Trophoblast cell (in vitro differentiated cells and primary cell): ENCODE measurements at regions not wholly inside any gene's neighbourhood (a gene's known extent, or its start where the extent isn't known, plus 50 kb on each side); places are given as distances from the start of the nearest gene placed in this dataset.
A peak's percentile ranks its signal among the peaks of the same experiment; 100 is the strongest.

Source experiments
- DNase-seq, 2 donors: peaks; one replicate each; pipeline ENCODE4 v3.0.0-alpha.2; 2016
- H2AFZ ChIP-seq: 2 replicates; pipeline ENCODE4 v1.6.1; 2013; ENCODE audit warnings: low read length, moderate library complexity, mild to moderate bottlenecking; ENCODE audit not compliant: insufficient read depth, poor library complexity
- H2AK5ac ChIP-seq: 2 replicates; pipeline ENCODE4 v1.6.1; 2013; ENCODE audit warnings: mild to moderate bottlenecking, low read length
- H2BK120ac ChIP-seq: 2 replicates; pipeline ENCODE4 v1.6.1; 2013; ENCODE audit warnings: low read length, mild to moderate bottlenecking, moderate library complexity; ENCODE audit not compliant: insufficient read depth, poor library complexity
- H2BK12ac ChIP-seq: 2 replicates; pipeline ENCODE4 v1.6.1; 2013; ENCODE audit warnings: mild to moderate bottlenecking, low read length, moderate library complexity
- H2BK5ac ChIP-seq: 2 replicates; pipeline ENCODE4 v1.6.1; 2013; ENCODE audit warnings: low read length, low read depth, moderate library complexity, mild to moderate bottlenecking; ENCODE audit not compliant: poor library complexity
- H3K14ac ChIP-seq: 2 replicates; pipeline ENCODE4 v1.6.1; 2013; ENCODE audit warnings: mild to moderate bottlenecking, low read length
- H3K18ac ChIP-seq: 2 replicates; pipeline ENCODE4 v1.6.1; 2013; ENCODE audit warnings: mild to moderate bottlenecking, low read length
- H3K23ac ChIP-seq: 2 replicates; pipeline ENCODE4 v1.6.1; 2013; ENCODE audit warnings: low read length
- H3K27ac ChIP-seq: 2 replicates; pipeline ENCODE4 v1.5.1; 2013; ENCODE audit warnings: low read depth, mild to moderate bottlenecking, inconsistent platforms, low read length, moderate library complexity
- H3K27me3 ChIP-seq: 2 replicates; pipeline ENCODE4 v1.6.1; 2013; ENCODE audit warnings: inconsistent platforms, mild to moderate bottlenecking, low read length, moderate library complexity; ENCODE audit not compliant: insufficient read depth
- H3K36me3 ChIP-seq, 2 experiments: 1 replicate in 1 of 2; 2 replicates in 1 of 2; pipeline ENCODE4 v1.6.1; 2013; ENCODE audit warnings: low read length in 2 of 2, mild to moderate bottlenecking in 2 of 2, moderate library complexity in 1 of 2; ENCODE audit not compliant: insufficient read depth in 2 of 2, control insufficient read depth in 1 of 2
- H3K4ac ChIP-seq: 2 replicates; pipeline ENCODE4 v1.6.1; 2013; ENCODE audit warnings: low read depth, mild to moderate bottlenecking, low read length, moderate library complexity
- H3K4me1 ChIP-seq, 2 experiments: 1 replicate in 1 of 2; 2 replicates in 1 of 2; pipeline ENCODE4 v1.6.1; 2013; ENCODE audit warnings: low read length in 2 of 2, mild to moderate bottlenecking in 2 of 2, moderate library complexity in 1 of 2; ENCODE audit not compliant: insufficient read depth in 2 of 2, control insufficient read depth in 1 of 2
- H3K4me2 ChIP-seq: 2 replicates; pipeline ENCODE4 v1.6.1; 2013; ENCODE audit warnings: inconsistent platforms, mild to moderate bottlenecking, low read length, moderate library complexity
- H3K4me3 ChIP-seq: 2 replicates; pipeline ENCODE4 v1.5.1; 2013; ENCODE audit warnings: mild to moderate bottlenecking, low read depth, low read length, inconsistent platforms
- H3K79me1 ChIP-seq: one replicate; pipeline ENCODE4 v1.6.1; 2013; ENCODE audit warnings: low read length
- H3K79me2 ChIP-seq: 2 replicates; pipeline ENCODE4 v1.6.1; 2013; ENCODE audit warnings: low read length, mild to moderate bottlenecking; ENCODE audit not compliant: control insufficient read depth, insufficient read depth, poor library complexity
- H3K9ac ChIP-seq: 2 replicates; pipeline ENCODE4 v1.6.1; 2013; ENCODE audit warnings: mild to moderate bottlenecking, low read length
- H3K9me3 ChIP-seq: 2 replicates; pipeline ENCODE4 v1.6.1; 2013; ENCODE audit warnings: low read depth, mild to moderate bottlenecking, control low read depth, inconsistent platforms, low read length; ENCODE audit not compliant: insufficient read depth
- H4K12ac ChIP-seq: 2 replicates; pipeline ENCODE4 v1.6.1; 2013; ENCODE audit warnings: low read depth, mild to moderate bottlenecking, low read length, moderate library complexity
- H4K8ac ChIP-seq: 2 replicates; pipeline ENCODE4 v1.6.1; 2013; ENCODE audit warnings: low read depth, mild to moderate bottlenecking, low read length, moderate library complexity
- H4K91ac ChIP-seq: one replicate; pipeline ENCODE4 v1.6.1; 2013; ENCODE audit warnings: low read depth, mild to moderate bottlenecking, low read length, moderate library complexity
- WGBS: extraction: QIAGEN DNeasy Blood & Tissue Kit; methylation state at CpG from one replicate; pipeline ENCODE4 v1.1.7; 2013; ENCODE audit warnings: missing lambda C conversion rate; ENCODE audit not compliant: insufficient read length, insufficient coverage; ENCODE audit errors: extremely low coverage; 5-methylcytosine and 5-hydroxymethylcytosine counted together

DNA sequence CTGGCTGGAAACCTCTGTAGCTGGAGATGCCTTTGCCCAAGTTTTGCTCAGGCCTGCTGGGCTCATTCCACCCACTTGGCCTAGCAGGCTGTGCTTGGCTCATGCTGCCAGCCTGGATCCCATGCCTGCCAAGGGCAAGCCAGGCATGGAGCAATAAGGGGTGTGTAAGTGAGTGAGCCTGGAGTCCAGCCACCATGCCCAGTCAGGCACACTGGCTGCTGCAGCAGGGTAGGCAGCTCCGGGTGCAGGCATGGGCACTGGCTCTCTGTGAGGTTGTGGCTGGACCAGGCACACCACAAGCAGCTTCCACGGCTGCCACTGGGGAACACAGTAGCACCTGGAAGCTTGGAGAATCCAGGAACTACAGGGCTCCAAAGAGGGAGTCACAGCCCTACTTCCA lies 147.7 kb upstream of the HS6ST1 start:
- no peak overlapping the region for H3K18ac ChIP-seq
- peak overlapping the region; percentile 37 for H3K4me3 ChIP-seq
- no CpG with 5 or more reads among the region's 2 CpGs for WGBS

DNA sequence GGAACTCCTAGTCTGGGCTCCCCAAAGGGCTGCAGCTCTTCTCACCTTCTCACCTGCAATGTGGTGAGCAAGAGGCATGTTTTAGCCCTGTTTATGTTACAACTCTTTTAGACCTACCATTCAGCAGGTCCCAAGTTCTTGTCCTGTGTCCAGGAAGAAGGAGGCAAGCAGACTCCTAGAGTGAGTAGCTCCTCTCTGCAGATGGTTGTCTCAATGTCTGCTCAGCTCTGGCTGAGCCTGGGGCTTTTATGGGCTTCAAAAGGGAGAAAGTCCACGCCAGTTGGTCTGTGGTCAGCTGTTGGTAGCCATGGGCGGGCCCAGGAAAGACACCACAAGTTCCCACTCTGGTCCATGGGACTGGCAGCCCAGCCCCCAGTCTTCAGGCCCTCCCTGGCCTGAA lies 148.1 kb upstream of the HS6ST1 start:
- WGBS: no CpG with 5 or more reads among the region's 2 CpGs
- Histone ChIP-seq H3K79me2 (no peaks in the 10 kb centered on the region), H3K27ac (no peak overlapping the region), H2AK5ac (no peak overlapping the region), H3K4me2 (no peak overlapping the region), H3K79me1 (no peaks in the 10 kb centered on the region), H4K91ac (no peak overlapping the region), H4K12ac (no peak overlapping the region), H2AFZ (no peak overlapping the region), H3K36me3 (no peaks in the 10 kb centered on the region), H4K8ac (no peak overlapping the region), H3K9me3 (peaks cover 25% of the 10 kb centered on the region), H3K9ac (no peak overlapping the region), H2BK12ac (no peak overlapping the region), H3K4me1 (no peaks in the 10 kb centered on the region), H3K14ac (no peak overlapping the region), H3K23ac (no peak overlapping the region), H3K4me3 (no peak overlapping the region), H2BK120ac (no peak overlapping the region), H2BK5ac (no peak overlapping the region), H3K4ac (no peak overlapping the region), H3K18ac (no peak overlapping the region), H3K27me3 (no peaks in the 10 kb centered on the region)
- DNase-seq: no peak

More for the DNA sequence above, 147.7 kb upstream of the HS6ST1 start:
- Histone ChIP-seq H3K9me3 (peaks cover 25% of the 10 kb centered on the region), H3K79me1 (no peaks in the 10 kb centered on the region), H3K23ac (no peak overlapping the region), H3K14ac (no peak overlapping the region), H4K8ac (no peak overlapping the region), H3K27me3 (no peaks in the 10 kb centered on the region), H3K9ac (no peak overlapping the region), H3K27ac (no peak overlapping the region), H3K4me1 (no peaks in the 10 kb centered on the region), H4K12ac (no peak overlapping the region), H3K4ac (no peak overlapping the region), H2AK5ac (no peak overlapping the region), H3K4me2 (no peak overlapping the region), H2BK12ac (no peak overlapping the region), H3K36me3 (no peaks in the 10 kb centered on the region), H2BK120ac (no peak overlapping the region), H3K79me2 (no peaks in the 10 kb centered on the region), H2AFZ (no peak overlapping the region), H2BK5ac (no peak overlapping the region), H4K91ac (no peak overlapping the region)
- DNase-seq: no peak

DNA sequence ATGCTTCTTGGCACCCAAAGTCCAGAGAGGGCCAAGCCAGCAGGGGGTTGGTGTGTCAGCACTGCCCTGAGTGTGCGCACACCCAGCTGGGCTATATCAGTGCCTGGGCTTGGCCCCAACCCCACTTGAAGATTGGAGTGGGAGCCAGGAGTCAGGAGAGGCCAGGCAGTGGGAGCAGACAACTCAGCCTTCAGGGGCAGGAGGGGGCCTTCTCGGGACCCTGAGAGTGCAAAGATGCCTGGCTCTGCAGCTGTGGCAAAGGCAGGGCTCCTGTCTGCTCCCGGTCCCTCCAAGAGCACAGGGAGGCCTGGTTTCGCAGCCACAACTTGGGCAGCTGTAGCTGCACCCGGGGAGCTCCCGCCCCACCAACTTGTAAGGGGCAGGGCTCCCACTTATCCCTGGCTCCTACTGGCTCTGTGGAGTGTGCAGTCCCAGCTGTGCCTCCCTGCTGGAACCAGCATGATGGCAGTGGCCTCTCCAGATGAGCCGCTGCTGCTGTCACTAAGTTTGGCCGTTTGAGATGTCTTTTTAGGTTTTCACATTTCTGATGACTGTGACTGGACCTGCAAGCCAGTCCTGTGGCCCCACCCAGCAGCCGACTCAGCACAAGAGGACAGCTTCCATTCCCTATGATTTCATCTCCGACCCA lies 148.8 kb upstream of the HS6ST1 start:
- Histone ChIP-seq H2AK5ac (no peak overlapping the region), H3K9ac (no peak overlapping the region), H2BK12ac (no peak overlapping the region), H4K8ac (no peak overlapping the region), H3K4me2 (no peak overlapping the region), H2AFZ (no peak overlapping the region), H4K91ac (no peak overlapping the region), H3K18ac (no peak overlapping the region), H4K12ac (no peak overlapping the region), H3K4me1 (no peaks in the 10 kb centered on the region), H3K27ac (no peak overlapping the region), H3K9me3 (peaks cover 28% of the 10 kb centered on the region), H3K36me3 (no peaks in the 10 kb centered on the region), H2BK5ac (no peak overlapping the region), H2BK120ac (no peak overlapping the region), H3K79me1 (no peaks in the 10 kb centered on the region), H3K23ac (no peak overlapping the region), H3K4me3 (no peak overlapping the region), H3K79me2 (no peaks in the 10 kb centered on the region), H3K14ac (no peak overlapping the region), H3K4ac (no peak overlapping the region), H3K27me3 (no peaks in the 10 kb centered on the region)
- no peak for DNase-seq
- no CpG with 5 or more reads among the region's 10 CpGs for WGBS

DNA sequence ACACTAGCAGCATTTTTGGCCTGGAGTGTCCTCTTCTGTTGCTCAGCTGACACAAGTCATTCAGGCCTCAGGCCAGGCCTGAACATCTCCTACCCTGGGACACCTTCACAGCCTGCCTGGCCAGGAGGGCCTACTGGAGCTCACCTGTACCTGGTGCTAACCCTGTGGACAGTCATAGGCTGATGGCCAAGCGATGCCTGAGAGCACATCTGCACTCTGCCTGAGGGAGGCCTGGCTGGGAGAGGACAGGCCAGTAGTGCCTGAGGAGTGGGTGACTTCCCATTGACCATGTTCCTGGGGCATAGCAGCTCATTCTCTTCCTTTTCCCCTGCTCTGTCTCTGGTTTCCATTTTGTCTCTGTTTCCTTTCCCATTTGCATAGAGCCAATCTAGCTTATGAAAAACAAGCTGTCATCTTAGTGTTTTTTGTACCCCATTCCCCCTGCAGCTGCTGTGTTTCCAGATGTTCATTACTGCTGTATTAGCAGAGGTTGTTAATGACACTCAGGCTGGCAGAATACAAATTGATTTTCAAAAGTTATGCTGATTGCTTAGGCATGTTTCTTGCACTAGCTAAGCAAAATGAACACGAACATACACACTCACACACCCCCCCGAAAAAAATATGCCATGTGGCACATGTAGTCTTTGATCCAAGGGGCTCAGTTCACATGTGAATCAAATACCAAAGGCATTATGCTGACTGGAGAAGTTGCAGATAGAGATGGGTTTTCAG lies 149.7 kb upstream of the HS6ST1 start:
- H2AFZ ChIP-seq: no peak overlapping the region
- no peak overlapping the region for H3K4me3 ChIP-seq
- H3K4me1 ChIP-seq: no peaks in the 10 kb centered on the region
- no peak overlapping the region for H4K91ac ChIP-seq
- H3K27ac ChIP-seq: no peak overlapping the region
- H3K23ac ChIP-seq: no peak overlapping the region
- H3K18ac ChIP-seq: no peak overlapping the region
- WGBS: no CpG with 5 or more reads among the region's 3 CpGs
- H3K36me3 ChIP-seq: no peaks in the 10 kb centered on the region
- H4K12ac ChIP-seq: no peak overlapping the region
- no peak overlapping the region for H3K14ac ChIP-seq
- H3K79me2 ChIP-seq: no peaks in the 10 kb centered on the region
- H3K79me1 ChIP-seq: no peaks in the 10 kb centered on the region
- no peaks in the 10 kb centered on the region for H3K27me3 ChIP-seq
- H3K4me2 ChIP-seq: no peak overlapping the region
- H3K9ac ChIP-seq: peak overlapping the region; percentile 18
- no peak overlapping the region for H2BK5ac ChIP-seq
- no peak overlapping the region for H2BK12ac ChIP-seq
- DNase-seq: no peak
- H3K9me3 ChIP-seq: peaks cover 28% of the 10 kb centered on the region
- H2BK120ac ChIP-seq: no peak overlapping the region
- no peak overlapping the region for H3K4ac ChIP-seq
- H4K8ac ChIP-seq: no peak overlapping the region
- H2AK5ac ChIP-seq: no peak overlapping the region
